Activated CD4-positive, alpha-beta T cell treated with anti-CD3 and anti-CD28 coated beads, Interleukin-2, amount 50 U/mL, for 48 hours (primary cell): ENCODE measurements at regions not wholly inside any gene's neighbourhood (a gene's known extent, or its start where the extent isn't known, plus 50 kb on each side); places are given as distances from the start of the nearest gene placed in this dataset.
A peak's percentile ranks its signal among the peaks of the same experiment; 100 is the strongest.

Experiments used
- DNase-seq, 2 experiments: peaks; one replicate each; pipeline ENCODE4 v3.0.0-alpha.2; 2020

DNA sequence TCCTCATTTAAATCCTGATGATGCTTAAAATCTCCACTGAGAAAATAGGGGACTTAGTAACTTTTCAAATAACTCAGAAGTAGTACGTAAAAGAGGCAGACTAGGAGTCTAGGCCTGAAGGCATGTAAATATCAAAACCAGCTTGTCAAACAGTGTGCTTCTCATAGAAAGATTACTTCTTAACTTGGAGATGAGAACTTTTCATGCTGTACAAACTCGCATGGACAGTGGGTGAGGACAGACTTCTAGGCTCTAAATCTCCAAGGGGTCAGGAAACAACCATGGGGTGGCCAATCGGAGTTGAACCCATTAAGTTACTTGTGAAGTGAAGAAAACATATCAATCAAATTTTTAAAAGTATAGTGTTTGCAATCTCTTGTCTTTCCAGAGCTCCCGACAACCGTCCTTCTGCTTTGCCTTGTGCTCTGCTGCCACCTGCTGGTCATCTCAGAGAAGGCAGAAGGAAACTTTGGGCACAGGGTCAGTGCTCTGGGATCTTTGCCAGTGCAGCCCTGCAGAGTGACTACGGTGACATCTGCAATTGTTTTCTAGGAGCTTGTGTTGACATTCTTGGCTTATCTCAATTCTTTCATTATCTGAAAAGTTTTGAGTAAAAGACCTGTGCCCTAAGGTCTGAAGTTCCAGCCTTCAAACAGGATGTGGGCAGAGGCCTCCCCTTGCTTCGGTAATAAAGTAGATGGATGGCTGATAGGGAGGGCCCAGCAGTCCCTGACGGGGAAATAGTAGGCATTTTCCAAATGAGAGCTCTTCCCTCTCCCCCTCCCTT is 105.1 kb upstream of the PDE4B start:
- peak; percentile 82 to 86 for DNase-seq

DNA sequence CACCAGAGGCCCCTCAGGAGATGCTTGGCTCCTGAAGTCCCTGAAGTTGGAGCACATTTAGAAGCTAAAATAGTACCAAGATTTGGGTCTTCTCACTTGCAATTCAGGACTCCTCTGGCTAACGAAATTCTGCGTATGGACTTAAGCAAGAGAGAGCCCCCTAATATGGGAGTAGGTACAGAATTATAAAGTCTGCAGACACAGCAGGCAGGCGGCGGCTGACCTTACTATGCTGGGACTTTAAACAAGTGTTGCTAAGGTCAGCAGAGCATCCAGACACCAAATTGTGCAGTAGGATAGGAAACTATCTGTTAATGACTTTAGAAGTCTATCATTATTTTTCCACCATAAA is 104.5 kb upstream of the PDE4B start:
- no peak for DNase-seq

DNA sequence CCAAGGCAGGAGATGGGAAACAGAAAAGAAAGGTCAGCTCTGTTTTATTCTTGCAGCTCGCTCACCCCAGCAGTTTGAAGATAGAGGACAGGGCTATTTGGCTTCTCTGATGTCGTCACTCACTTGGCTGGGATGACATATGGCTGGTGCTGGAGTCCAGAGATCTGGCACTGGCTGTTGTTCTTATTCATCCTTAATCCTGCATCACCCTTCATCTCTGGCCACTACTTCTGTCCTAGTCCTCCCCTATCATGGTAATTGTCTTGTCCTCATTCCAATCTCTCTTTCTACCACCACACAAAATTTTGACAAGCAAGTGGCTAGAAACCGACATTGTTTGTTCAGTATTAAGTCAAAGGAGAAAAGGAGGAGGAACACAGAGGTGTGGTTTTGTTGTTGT is 103.8 kb upstream of the PDE4B start:
- no peak for DNase-seq

DNA sequence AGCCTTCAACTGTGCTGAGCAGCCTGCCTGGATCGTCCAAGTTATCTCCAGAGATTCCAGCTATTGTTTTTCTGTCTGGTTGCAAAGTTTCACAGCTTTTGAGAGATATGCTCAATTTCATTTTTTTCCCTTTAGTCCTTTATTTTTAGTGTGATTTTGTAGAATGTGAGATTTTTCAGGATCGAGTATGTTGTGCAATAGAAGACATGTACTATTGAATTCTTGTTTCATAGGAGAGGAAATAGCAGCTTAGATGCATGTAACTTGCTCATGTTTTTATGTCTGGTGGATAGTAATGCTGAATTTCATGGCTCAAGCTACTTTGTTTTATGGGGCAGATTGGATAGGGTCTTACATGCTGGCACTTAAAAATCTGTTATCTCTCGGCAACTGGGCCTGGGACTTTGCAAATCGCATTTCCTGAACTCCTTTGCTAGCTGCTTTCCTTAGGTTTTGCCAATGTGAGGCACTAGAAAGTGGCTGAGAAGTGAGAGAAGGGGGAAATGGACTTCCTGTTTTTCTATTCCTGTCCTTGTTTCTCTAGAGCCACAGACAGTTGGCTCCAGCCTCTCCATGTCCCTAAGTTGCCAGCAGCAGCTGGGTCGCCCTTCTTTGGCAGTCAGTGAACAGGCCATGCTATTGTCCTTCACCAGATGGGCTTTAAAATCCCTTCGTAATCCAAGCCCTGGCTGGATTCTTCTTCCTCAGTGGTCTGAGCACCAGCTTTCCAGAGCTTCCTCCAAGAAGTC is 101.4 kb upstream of the PDE4B start:
- no peak for DNase-seq

DNA sequence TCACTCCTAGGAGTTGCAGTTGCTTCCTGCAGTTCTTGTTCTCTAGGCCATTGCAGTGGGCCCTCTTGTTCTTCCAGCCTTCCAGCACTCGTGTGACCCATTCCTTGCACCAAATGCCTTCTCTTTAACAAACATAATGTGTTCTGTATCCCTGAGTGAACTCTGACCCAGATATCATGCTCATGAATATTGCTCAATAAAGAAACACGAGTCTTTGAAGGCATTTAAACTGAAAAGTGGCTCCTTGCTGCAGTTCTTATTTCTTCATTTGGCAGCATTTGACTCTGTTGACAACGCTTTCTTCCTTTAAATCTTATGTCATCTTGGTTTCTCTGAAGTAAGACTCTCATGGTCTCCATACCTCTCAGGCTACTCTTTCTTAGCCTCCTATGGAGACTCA is 100.7 kb upstream of the PDE4B start:
- no peak for DNase-seq

DNA sequence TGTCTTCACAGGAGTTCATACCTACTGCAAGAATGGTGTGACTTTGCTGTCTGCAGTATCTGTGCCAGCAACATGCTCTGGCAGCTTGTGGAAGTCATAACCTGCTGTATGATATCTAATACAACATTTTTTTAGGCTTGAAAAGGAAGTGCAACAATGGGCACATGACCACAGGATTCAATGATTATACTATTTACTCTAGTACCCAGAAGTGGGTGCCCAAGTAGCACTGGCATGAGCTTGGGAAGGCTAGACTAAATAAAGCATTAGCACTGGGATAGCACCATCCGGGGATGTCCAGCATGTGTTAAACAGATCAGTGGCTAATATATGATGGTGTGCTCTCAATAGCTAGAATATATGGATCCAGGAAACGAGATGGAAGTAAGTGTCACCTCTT is 98.6 kb upstream of the PDE4B start:
- DNase-seq, result no peak

DNA sequence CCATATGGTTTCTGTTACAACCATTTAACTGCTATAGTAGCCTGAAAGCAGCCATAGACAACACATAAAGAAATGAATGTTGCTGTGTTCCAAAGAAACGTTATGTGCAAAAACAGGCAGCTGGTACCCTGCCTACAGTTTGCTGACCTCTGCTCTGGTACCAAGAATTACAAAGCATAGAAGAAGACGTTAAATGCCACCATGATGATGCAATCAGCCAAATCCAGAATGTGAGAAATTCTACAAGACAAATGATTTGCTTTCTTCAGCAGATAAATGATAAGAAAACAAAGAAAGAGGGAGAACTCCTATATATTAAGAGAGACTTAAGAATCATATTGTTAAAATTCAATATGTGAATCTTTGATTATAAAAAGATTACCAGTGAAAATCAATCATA is 97.8 kb upstream of the PDE4B start:
- DNase-seq, result no peak

DNA sequence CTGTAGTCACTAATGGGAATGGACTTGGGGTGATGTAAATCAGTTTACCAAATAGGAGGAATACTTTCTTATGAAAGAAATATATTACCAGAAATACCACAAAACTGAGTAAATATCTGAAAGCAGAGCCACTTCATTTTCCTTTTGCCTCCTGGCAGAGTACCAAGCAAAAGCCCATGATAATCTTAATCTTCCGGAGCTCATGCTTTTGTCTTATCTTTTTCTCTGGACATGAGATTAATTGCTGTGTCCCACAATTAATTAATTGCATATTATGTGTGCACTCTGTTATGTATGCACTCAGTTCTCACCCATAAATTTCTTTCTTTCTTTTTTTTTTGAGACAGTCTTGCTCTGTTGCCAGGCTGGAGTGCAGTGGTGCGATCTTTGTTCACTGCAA is 94.1 kb upstream of the PDE4B start:
- DNase-seq, result no peak

DNA sequence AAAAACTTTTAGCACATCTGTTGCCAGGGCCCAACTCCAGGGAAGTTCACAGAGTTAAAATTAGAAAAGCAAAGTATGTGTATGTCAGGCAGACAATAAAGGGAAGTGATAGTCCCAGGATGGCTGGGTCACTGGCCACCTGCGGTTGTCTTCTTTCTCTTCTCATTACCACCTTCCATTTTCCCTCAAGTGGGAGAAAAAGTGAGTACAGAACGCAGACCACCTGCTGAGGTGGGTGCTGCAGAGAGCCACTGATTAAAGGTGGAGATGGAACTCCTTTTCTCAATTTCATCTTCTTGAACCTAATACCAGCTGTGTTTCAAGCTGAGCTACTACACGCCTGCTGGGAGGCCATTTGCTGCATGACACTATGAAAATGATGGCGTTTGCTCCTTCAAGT is 88.8 kb upstream of the PDE4B start:
- DNase-seq, result no peak

DNA sequence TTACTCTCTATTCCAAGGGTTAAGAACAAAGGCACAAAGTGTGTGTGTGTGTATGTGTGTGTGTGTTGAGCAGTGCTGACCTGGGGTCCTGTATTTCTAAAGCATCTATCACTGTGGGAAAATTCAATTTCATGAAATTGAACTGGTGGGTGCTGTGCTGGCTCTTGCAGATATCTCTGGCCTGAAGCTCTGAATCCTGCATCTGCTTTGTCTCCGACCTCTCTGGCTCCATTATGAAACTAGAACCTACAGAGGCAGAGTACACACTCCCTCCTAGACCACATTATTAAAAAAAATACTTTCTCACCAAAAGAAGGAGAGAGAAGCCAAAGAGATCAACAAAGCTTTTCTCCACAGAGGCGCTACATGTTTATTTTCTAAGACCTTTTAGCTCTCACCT is 88.4 kb upstream of the PDE4B start:
- no peak for DNase-seq

DNA sequence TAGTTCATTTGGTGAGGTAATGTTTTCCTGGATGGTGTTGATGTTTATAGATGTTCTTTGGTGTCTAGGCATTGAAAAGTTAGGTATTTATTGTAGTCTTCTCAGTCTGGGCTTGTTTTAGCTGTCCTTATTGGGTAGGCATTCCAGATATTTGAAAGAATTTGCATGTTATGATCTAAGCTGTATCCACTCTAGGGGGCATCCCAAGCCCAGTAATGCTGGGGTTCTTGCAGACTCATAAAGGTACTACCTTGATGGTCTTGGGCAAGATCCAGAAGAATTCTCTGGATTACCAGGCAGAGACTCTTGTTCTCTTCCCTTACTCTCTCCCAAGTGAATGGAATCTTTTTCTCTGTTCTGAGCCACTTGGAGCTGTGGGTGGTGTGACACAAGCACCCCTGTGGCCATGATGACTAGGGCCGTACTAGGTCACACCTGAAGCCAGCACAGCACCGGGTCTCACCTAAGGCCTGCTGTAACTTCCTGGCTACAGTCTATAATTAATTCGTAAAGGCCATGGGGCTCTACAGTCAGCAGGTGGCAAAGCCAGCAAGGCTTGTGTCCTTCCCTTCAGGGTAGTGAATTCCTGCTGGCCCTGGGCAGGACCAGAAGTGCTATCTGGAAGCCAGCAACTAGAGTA is 74.8 kb upstream of the PDE4B start:
- DNase-seq, result peak in 1 of 2 experiments; percentile 9

DNA sequence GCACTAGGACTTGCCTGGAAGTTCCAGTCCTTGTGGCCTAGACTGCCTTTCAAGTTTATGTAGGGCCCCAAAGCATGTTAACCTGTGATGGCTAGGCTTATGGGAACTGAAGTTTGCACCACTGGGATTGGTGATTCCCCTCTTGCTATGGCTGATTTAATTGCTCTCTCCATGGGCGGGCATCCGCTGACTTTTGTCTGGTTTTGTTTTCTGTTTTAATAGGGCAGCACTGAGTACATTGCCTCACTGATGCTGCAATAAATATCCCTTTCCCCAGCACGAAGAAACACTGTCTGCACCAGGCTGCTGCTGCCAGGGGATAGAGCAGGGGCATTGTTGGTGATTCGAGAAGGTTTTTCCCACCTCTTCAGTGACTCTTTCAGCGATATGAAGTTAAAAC is 73.3 kb upstream of the PDE4B start:
- DNase-seq, result no peak

DNA sequence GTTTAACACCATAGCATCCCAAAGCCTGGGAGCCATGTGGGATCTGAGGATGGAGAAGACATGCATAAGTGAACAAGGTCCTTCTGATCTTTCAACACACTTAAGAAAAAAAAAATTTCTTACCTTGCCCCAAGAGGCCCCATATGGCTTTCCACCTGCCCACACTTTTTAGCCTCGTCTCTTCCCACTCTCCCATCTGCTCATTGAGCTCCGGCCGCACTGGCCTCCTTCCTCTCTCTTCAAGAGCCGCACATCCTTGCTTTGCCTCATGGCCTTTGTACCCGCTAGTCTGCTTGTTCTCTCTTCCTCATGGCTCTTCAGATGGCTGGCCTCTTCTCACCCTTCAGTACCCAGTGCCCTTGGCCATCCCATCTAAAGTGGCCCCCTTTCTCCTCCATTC is 70.2 kb upstream of the PDE4B start:
- no peak for DNase-seq

DNA sequence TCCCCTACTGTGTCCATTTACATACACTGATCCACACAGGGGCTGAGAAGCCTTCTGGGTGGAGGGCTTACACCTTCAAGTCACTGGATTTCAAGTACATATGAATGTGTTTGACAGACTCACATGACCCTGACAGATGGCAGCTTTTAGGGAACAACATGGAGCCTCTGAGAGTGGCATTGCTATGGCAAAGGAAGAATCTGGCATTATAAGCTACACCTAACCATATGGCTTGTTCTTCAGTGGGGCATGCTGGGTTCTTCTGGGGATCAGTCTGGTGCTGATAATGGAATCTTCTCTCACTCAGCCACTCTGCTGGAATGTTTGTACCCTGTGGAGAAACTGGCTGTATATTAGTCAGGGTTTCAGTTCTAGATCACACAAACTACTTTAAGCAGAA is 68.5 kb upstream of the PDE4B start:
- DNase-seq, result no peak

DNA sequence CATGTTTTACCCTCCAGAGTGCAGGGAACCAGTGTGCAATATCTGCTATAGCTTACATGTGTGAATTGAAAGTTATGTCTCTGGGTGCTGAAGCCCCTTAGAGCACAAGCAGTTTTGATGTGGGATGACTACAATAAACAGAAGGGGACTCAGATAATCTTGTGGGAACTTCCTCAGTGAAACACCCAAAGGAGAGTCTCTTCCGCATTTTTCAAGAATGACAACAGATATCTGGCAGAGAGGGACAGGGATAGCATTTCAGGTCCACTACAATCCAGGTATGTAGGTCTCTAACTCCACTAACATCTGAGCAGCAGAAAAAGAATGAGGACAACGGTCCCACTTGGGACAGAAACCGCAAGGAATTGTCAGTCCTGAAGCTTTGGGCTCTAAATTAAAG is 67.6 kb upstream of the PDE4B start:
- no peak for DNase-seq

DNA sequence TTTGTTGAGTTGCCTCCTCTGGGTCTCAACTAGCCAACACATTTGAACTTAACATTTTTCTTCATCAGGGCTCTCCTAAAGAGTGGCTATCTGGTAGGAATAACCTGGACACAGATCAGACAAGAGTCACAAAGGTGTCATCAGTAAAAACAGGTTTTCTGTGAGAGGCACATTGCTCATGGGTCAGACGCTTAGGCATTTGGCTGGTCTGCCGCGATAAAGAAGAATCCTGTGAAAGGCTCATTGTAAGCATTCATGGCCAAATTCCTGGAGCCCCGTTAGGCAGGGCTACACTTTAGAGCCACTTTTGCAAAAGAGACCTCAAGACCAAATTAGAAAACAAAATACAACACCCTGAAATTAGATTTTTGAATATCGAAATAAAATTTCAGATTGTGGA is 64.2 kb upstream of the PDE4B start:
- DNase-seq, result no peak

DNA sequence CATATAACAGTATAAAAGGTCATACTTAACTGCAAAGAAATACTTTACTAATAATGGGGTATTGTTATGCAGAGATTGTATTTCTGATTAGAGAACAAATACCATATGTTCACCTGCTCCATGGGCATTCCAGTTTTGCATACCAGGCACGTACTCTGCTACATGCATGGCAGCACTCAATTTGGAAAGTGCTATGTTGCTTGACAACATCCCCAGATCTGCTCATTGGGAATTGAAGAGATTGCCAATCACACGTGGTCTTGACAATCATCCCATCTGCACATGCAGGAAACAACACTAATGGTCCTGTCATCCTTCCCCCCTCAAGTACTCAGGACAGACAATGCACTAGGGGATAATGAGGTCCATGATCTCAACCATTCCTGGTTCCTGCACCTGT is 63.4 kb upstream of the PDE4B start:
- DNase-seq, result no peak

DNA sequence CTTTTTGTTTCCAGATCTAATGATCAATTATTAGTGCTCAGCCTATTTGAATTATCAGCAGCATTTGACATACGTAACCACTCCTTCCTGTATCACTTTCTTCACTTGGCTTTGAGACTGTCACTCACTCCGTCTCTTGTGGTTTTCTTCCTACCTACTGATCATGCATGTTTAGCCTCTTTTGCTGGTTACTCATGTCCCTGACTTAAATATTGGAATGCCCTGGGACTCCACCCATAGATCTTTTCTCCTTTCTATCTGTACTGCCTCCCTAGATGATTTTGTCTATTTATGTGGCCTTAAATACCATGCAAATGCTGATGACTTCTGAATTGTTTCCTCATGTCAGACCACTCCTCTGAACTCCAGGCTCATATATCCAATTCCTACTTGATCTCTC is 57.7 kb upstream of the PDE4B start:
- no peak for DNase-seq

DNA sequence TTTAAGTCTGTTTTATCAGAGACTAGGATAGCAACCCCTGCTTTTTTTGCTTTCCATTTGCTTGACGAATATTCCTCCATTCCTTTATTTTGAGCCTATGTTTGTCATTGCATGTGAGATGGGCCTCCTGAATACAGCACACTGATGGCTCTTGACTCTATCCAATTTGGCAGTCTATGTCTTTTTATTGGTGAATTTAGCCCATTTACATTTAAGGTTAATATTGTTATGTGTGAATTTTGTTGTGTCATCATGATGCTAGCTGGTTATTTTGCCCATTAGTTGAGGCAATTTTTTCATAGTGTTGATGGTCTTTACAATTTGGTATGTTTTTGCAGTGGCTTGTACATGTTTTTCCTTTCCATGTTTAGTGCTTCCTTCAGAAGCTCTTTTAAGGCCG is 50.7 kb upstream of the PDE4B start:
- DNase-seq, result no peak
